ENCODE measurements at regions not wholly inside any gene's neighbourhood (a gene's known extent, or its start where the extent isn't known, plus 50 kb on each side); places are given as distances from the start of the nearest gene placed in this dataset.

GRCh38 chr5:5009240-5009639 lies 130.9 kb upstream of the ADAMTS16 start:
- no peak for TF ChIP-seq CTCF (IDR thresholded peaks at IDR 0.05)
- no peak for TF ChIP-seq EP300 (IDR thresholded peaks at IDR 0.05)
